ENCODE measurements at regions not wholly inside any gene's neighbourhood (a gene's known extent, or its start where the extent isn't known, plus 50 kb on each side); places are given as distances from the start of the nearest gene placed in this dataset.

DNA sequence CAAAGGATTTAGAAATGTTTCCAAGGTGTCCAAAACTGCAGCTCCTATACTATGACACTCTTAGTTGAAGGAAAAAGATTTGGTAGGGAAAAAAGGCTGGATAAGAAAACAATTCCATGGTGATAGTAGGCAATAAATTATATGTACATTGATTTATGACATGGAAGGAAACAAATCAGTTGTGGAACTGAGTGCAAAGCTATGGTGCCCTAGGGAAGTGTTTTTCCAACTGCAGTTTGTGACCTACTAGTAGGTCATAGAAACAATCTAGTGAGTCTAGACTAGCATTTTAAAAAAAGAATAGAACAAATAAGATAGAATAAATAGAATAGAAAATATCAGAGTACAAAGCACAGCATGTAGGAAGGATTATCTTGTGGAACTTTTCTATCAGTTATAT lies 58.4 kb upstream of the TSPAN5 start:
- no peak for ATAC-seq
- DNase-seq (ENCODE audit: missing footprints), result no peak
- intact Hi-C loops (cut with DNase I), result no loop called here

DNA sequence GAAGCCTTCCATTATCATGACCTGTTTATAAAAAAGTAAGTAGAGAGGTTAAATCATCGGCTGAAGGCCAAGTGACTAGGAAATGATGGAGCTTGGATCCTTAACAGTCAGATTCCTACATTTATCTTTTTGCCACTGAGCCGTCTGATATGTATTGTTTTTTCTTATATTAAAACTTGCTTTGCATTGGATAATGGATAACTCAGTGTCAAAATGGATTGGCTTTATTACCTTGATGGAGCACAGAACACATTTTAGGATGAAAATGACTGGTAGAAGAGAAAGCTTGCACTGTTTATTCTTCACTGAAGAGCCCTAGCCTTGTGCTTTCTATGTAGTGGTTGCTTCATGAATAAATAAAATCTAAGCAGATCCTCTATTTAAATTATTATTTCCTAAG lies 54.2 kb upstream of the TSPAN5 start:
- intact Hi-C loops (cut with DNase I), result no loop called here
- no peak for ATAC-seq
- no peak for DNase-seq (ENCODE audit: missing footprints)

DNA sequence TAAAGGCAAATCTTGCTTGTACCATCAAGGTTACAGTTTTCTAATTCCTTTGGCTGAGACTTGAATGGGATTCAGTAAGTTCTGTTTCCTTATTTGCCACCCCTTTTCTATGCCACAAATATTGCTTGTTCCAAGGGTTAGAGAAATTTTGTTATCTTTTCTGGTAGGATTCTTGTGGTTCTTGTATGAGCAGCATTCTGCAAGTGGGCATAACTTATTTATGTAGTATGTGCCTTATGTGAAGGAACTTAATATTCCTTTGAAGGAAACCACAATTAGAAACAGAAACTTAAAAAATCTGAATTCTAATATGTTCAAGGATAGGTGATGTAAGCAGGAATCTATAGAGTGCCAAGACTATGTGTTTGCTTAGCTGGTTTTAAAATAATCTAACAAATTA lies 53.1 kb upstream of the TSPAN5 start:
- no peak for DNase-seq (ENCODE audit: missing footprints)
- intact Hi-C loops (cut with DNase I), result no loop called here
- ATAC-seq, result no peak

DNA sequence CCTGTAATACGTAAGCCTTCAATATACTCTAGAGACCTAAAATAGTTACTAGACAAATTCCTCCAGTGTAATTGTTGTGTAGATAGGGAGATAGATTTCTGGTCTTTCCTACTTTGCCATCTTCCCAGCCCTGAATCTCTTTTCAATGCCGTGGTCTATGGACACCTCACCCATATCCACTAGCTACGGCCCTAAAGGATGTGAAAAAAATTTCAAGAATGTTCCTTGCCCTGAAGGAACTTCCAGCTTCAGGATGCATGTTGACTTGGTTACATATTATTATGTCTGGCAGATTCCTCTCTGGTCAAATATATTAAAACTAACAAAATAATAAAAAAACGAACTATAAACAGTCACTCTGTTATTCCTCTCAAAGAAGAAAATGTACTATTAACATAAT lies 52.4 kb upstream of the TSPAN5 start:
- no peak for ATAC-seq
- no peak for DNase-seq (ENCODE audit: missing footprints)
- intact Hi-C loops (cut with DNase I), result no loop called here
